Kidney (tissue), 13 donors: ENCODE measurements at regions not wholly inside any gene's neighbourhood (a gene's known extent, or its start where the extent isn't known, plus 50 kb on each side); places are given as distances from the start of the nearest gene placed in this dataset.
"Not testable (repeated sequence)": the region's sequence is repeated elsewhere in the genome, so short reads cannot be mapped to it uniquely, and the experiment has no call there.

ENCODE experiments used
- DNase-seq, 5 donors: peaks; one replicate each; pipeline ENCODE4 v3.0.0-alpha.2; 2013 to 2020
- FAIRE-seq: peaks from 2 replicates; lab custom pipeline; 2012; peaks lifted over from hg19 to GRCh38; lab: Jason Lieb, UNC
- H3K27ac ChIP-seq, 2 donors: one replicate each; pipeline ENCODE4 v1.7.0; 2013; ENCODE audit warnings: low read depth in 2 of 2, low read length in 2 of 2, inconsistent platforms in 1 of 2
- H3K27me3 ChIP-seq: one replicate; pipeline ENCODE4 v1.7.1; 2013; ENCODE audit warnings: low read length, inconsistent platforms; ENCODE audit not compliant: control insufficient read depth, insufficient read depth
- H3K36me3 ChIP-seq, 3 donors: one replicate each; pipeline versions ENCODE4 v1.7.0 to v1.7.1; 2013; ENCODE audit warnings: low read length in 3 of 3, control low read depth in 1 of 3, inconsistent platforms in 1 of 3; ENCODE audit not compliant: insufficient read depth in 3 of 3, control insufficient read depth in 2 of 3
- H3K4me1 ChIP-seq, 3 donors: one replicate each; pipeline versions ENCODE4 v1.7.0 to v1.7.1; 2013; ENCODE audit warnings: low read length in 3 of 3, inconsistent platforms in 1 of 3, low read depth in 1 of 3; ENCODE audit not compliant: control insufficient read depth in 2 of 3, insufficient read depth in 2 of 3
- H3K4me3 ChIP-seq, 3 donors: one replicate each; pipeline versions ENCODE4 v1.7.0 to v1.8.1; 2013; ENCODE audit warnings: low read length in 3 of 3, control low read depth in 1 of 3, inconsistent platforms in 1 of 3
- H3K9ac ChIP-seq, 3 donors: one replicate each; pipeline versions ENCODE4 v1.7.0 to v1.7.1; 2013; ENCODE audit warnings: low read length in 3 of 3, control low read depth in 1 of 3, inconsistent platforms in 1 of 3
- H3K9me3 ChIP-seq, 3 donors: one replicate each; pipeline versions ENCODE4 v1.7.0 to v1.7.1; 2013; ENCODE audit warnings: low read length in 3 of 3, control low read depth in 1 of 3, inconsistent platforms in 1 of 3; ENCODE audit not compliant: control insufficient read depth in 2 of 3, insufficient read depth in 1 of 3
- CTCF ChIP-seq: IDR thresholded peaks from 3 replicates; pipeline ENCODE4 v1.5.1; 2012; ENCODE audit warnings: mild to moderate bottlenecking, moderate library complexity, borderline replicate concordance; ENCODE audit not compliant: insufficient read depth; ENCODE audit errors: extremely low read depth
- intact Hi-C: fragments of 100-400 bp; cut with DNase I; formaldehyde crosslinking; loops from one replicate; pipeline ENCODE4 v1.11.1; 2022
- donor health status: control.
- donor health status: control.
- donor health status: control.
- donor health status: control.
- donor health status: control.
- donor health status: DM: yes; HTN: yes; CAD: no.
- donor health status: Normal renal cell carcinoma (clear cell type).

GRCh38 chr7:153566324-153566723, 485.9 kb upstream of the DPP6 start:
- Histone ChIP-seq H3K4me3 (no peak overlapping the region), H3K9me3 (no peaks in the 10 kb centered on the region), H3K9ac (no peak overlapping the region), H3K36me3 (no peaks in the 10 kb centered on the region), H3K27me3 (no peaks in the 10 kb centered on the region), H3K4me1 (no peaks in the 10 kb centered on the region), H3K27ac (no peak overlapping the region)
- TF ChIP-seq CTCF: no peak
- FAIRE-seq (no peak), DNase-seq (no peak)
- intact Hi-C loops: no loop called here

GRCh38 chr7:153567426-153567825, 484.8 kb upstream of the DPP6 start:
- H3K36me3 ChIP-seq: no peaks in the 10 kb centered on the region
- no peaks in the 10 kb centered on the region for H3K27me3 ChIP-seq
- FAIRE-seq (no peak), DNase-seq (peak in 3 of 5 donors; percentile 40 to 76 (median 53))
- no peaks in the 10 kb centered on the region for H3K9me3 ChIP-seq
- no peak for TF ChIP-seq CTCF
- no peak overlapping the region for H3K4me3 ChIP-seq
- no peak overlapping the region for H3K9ac ChIP-seq
- no peak overlapping the region for H3K27ac ChIP-seq
- H3K4me1 ChIP-seq: no peaks in the 10 kb centered on the region
- intact Hi-C loops: no loop called here

GRCh38 chr7:153569520-153569919, 482.7 kb upstream of the DPP6 start:
- H3K36me3 ChIP-seq, FAIRE-seq, H3K9me3 ChIP-seq, H3K27ac ChIP-seq, H3K9ac ChIP-seq, DNase-seq, H3K4me1 ChIP-seq, H3K27me3 ChIP-seq, H3K4me3 ChIP-seq, intact Hi-C loops: not testable (repeated sequence)

- intact Hi-C loops: no loop called here
- Histone ChIP-seq H3K9ac (no peak overlapping the region), H3K27me3 (no peaks in the 10 kb centered on the region), H3K9me3 (peaks cover 0 to 16% (median 0%) of the 10 kb centered on the region in 3 donors), H3K4me3 (no peak overlapping the region), H3K27ac (no peak overlapping the region), H3K4me1 (no peaks in the 10 kb centered on the region), H3K36me3 (no peaks in the 10 kb centered on the region)
- no peak for TF ChIP-seq CTCF
- DNase-seq (no peak), FAIRE-seq (no peak)
Observed at GRCh38 chr7:153576096-153576495, 476.1 kb upstream of the DPP6 start.
